Left lung (tissue), 4 donors: ENCODE measurements at regions not wholly inside any gene's neighbourhood (a gene's known extent, or its start where the extent isn't known, plus 50 kb on each side); places are given as distances from the start of the nearest gene placed in this dataset.

Experiments
- ATAC-seq: fragments of 200-7000 bp; cut with Tn5 transposase; one replicate; pipeline ENCODE4 v1.9.1; 2020; ENCODE audit warnings: moderate library complexity
- DNase-seq, 4 donors: peaks; one replicate each; pipeline ENCODE4 v3.0.0-alpha.2; 2013 to 2020
- H3K27ac ChIP-seq, 2 donors: fragments of 200-600 bp; sonication (generic) in 1 of 2; one replicate each; pipeline versions ENCODE4 v1.5.0 to v1.8.0; 2020 to 2021
- H3K27me3 ChIP-seq, 2 donors: fragments of 200-600 bp; sonication (generic) in 1 of 2; one replicate each; pipeline versions ENCODE4 v1.5.0 to v1.8.0; 2020 to 2021
- H3K36me3 ChIP-seq, 2 donors: fragments of 200-600 bp; sonication (generic) in 1 of 2; one replicate each; pipeline versions ENCODE4 v1.5.0 to v1.8.0; 2020 to 2021
- H3K4me1 ChIP-seq, 2 donors: fragments of 200-600 bp; one replicate each; pipeline ENCODE4 v1.8.0; 2021
- H3K4me3 ChIP-seq, 2 donors: fragments of 200-600 bp; sonication (generic) in 1 of 2; one replicate each; pipeline versions ENCODE4 v1.5.0 to v1.8.0; 2020 to 2021; ENCODE audit warnings: mild to moderate bottlenecking in 1 of 2
- H3K9me3 ChIP-seq, 2 donors: fragments of 200-600 bp; sonication (generic) in 1 of 2; one replicate each; pipeline versions ENCODE4 v1.5.0 to v1.8.0; 2020 to 2021
- CTCF ChIP-seq, 2 donors: fragments of 200-600 bp; sonication (generic) in 1 of 2; IDR thresholded peaks; one replicate each; pipeline versions ENCODE4 v1.5.0 to v1.8.0; 2021; ENCODE audit warnings: antibody characterized with exemption in 2 of 2
- intact Hi-C, 2 donors: fragments of 100-400 bp; cut with DNase I; formaldehyde crosslinking; loops; one replicate each; pipeline versions ENCODE4 v1.11.2 to v1.14.2; 2022
- donor health status: DM: no; HTN: yes; CAD: no.
- donor health status: DM: no; HTN: no; CAD: no.

GRCh38 chr2:35790292-35790691 lies 565.3 kb upstream of the CRIM1 start:
- no peaks in the 10 kb centered on the region for H3K27me3 ChIP-seq
- no peaks in the 10 kb centered on the region for H3K9me3 ChIP-seq
- no peak for ATAC-seq
- intact Hi-C loops, result no loop called here
- no peak overlapping the region for H3K4me3 ChIP-seq
- no peaks in the 10 kb centered on the region for H3K4me1 ChIP-seq
- no peak overlapping the region for H3K27ac ChIP-seq
- H3K36me3 ChIP-seq, result no peaks in the 10 kb centered on the region
- no peak for TF ChIP-seq CTCF (IDR thresholded peaks at IDR 0.05)
- DNase-seq, result no peak

- ATAC-seq (no peak), DNase-seq (no peak)
- H3K27ac ChIP-seq, result no peak overlapping the region
- intact Hi-C loops, result no loop called here
- H3K27me3 ChIP-seq, result no peaks in the 10 kb centered on the region
- no peaks in the 10 kb centered on the region for H3K9me3 ChIP-seq
- no peaks in the 10 kb centered on the region for H3K4me1 ChIP-seq
- no peak overlapping the region for H3K4me3 ChIP-seq
- TF ChIP-seq CTCF (IDR thresholded peaks at IDR 0.05), result no peak
- H3K36me3 ChIP-seq, result no peaks in the 10 kb centered on the region
These were observed 567.0 kb upstream of the CRIM1 start for GRCh38 chr2:35788543-35788942.

- H3K4me1 ChIP-seq, result no peaks in the 10 kb centered on the region
- H3K4me3 ChIP-seq, result no peak overlapping the region
- H3K36me3 ChIP-seq, result no peaks in the 10 kb centered on the region
- no peaks in the 10 kb centered on the region for H3K9me3 ChIP-seq
- no peak for TF ChIP-seq CTCF (IDR thresholded peaks at IDR 0.05)
- DNase-seq (no peak), ATAC-seq (no peak)
- H3K27ac ChIP-seq, result no peak overlapping the region
- intact Hi-C loops, result no loop called here
- H3K27me3 ChIP-seq, result no peaks in the 10 kb centered on the region
These were observed 568.1 kb upstream of the CRIM1 start for GRCh38 chr2:35787302-35788031.

GRCh38 chr2:35785564-35785963 lies 570.0 kb upstream of the CRIM1 start:
- DNase-seq, result no peak
- no peaks in the 10 kb centered on the region for H3K4me1 ChIP-seq
- H3K27ac ChIP-seq, result no peak overlapping the region
- ATAC-seq, result no peak
- TF ChIP-seq CTCF (IDR thresholded peaks at IDR 0.05), result no peak
- no peaks in the 10 kb centered on the region for H3K27me3 ChIP-seq
- H3K4me3 ChIP-seq, result no peak overlapping the region
- H3K36me3 ChIP-seq, result no peaks in the 10 kb centered on the region
- peaks cover 0 to 4% of the 10 kb centered on the region in 2 donors for H3K9me3 ChIP-seq
- intact Hi-C loops, result no loop called here

GRCh38 chr2:35784777-35785176 lies 570.8 kb upstream of the CRIM1 start:
- no peak for TF ChIP-seq CTCF (IDR thresholded peaks at IDR 0.05)
- no peak overlapping the region for H3K27ac ChIP-seq
- no peak for ATAC-seq
- intact Hi-C loops, result no loop called here
- DNase-seq, result no peak
- peaks cover 0 to 4% of the 10 kb centered on the region in 2 donors for H3K9me3 ChIP-seq
- H3K4me3 ChIP-seq, result no peak overlapping the region
- no peaks in the 10 kb centered on the region for H3K4me1 ChIP-seq
- H3K36me3 ChIP-seq, result no peaks in the 10 kb centered on the region
- no peaks in the 10 kb centered on the region for H3K27me3 ChIP-seq
